HG03064 (cell line): ENCODE measurements at regions not wholly inside any gene's neighbourhood (a gene's known extent, or its start where the extent isn't known, plus 50 kb on each side); places are given as distances from the start of the nearest gene placed in this dataset.
"Not testable (repeated sequence)": the region's sequence is repeated elsewhere in the genome, so short reads cannot be mapped to it uniquely, and the experiment has no call there.

Experiments used
- ATAC-seq: cut with Tn5 transposase; IDR thresholded peaks from one replicate; pipeline ENCODE4 v1.9.1; 2021; ENCODE audit warnings: low read depth; ENCODE audit not compliant: unreplicated experiment

GRCh38 chr22:22371031-22371541 is 126.5 kb downstream of the VPREB1 start:
- ATAC-seq, result no peak

GRCh38 chr22:22372086-22372485 is 127.5 kb downstream of the VPREB1 start:
- no peak for ATAC-seq

- no peak for ATAC-seq
Observed at GRCh38 chr22:22374163-22374562, 129.6 kb downstream of the VPREB1 start.

GRCh38 chr22:22374579-22374978 is 130.0 kb downstream of the VPREB1 start:
- ATAC-seq, result no peak

DNA sequence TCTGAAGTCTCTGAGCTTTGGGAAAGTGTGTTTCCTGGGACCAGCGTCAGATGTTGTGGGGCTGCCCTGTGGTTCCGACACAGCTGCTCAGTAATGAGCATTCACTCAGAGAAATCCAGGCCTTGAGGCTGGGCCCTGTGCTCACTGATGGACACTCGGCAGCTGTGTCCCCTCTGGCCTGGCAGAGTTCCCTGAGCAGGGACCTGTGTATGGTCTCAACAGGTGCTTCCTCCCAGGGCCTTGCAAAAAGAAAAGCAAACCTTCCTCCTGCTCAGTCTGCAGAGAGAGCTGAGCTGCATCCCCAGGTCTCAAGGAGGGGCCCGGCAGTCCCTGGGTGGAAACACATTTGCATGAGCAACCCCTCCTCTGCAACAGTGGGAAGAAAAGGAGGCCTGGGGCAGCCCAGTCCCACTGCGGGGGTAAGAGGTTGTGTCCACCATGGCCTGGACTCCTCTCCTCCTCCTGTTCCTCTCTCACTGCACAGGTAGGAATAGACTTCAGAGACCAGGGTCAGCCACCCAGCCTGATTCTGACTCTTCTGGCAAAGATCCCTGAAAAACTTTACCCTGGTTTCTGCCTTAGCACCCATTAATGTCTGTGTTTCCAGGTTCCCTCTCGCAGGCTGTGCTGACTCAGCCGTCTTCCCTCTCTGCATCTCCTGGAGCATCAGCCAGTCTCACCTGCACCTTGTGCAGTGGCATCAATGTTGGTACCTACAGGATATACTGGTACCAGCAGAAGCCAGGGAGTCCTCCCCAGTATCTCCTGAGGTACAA is 131.2 kb downstream of the VPREB1 start:
- ATAC-seq, result no peak

- ATAC-seq, result no peak
Observed at GRCh38 chr22:22376352-22376706, 131.7 kb downstream of the VPREB1 start.

GRCh38 chr22:22376884-22377283 is 131.7 kb downstream of the ZNF280B start:
- not testable (repeated sequence) for ATAC-seq

DNA sequence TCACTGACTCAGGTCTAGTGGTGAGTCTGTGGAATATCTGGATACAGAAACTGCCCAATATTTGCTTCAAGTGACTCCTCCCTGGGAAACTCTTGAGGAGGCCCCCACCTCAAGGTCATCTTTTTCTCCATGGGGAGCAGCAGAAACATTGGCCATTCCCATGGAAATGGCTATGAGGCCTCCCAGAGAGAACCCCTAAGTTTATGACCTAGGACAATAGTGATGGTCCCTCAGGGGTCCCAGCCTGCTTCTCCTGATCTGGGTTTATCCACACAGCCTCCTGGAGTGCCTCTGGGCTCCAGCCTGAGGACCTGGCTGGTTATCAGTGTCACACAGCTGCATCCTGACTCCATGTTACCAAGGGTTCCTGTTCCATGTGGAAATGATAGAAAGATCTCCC is 131.2 kb downstream of the ZNF280B start:
- no peak for ATAC-seq

DNA sequence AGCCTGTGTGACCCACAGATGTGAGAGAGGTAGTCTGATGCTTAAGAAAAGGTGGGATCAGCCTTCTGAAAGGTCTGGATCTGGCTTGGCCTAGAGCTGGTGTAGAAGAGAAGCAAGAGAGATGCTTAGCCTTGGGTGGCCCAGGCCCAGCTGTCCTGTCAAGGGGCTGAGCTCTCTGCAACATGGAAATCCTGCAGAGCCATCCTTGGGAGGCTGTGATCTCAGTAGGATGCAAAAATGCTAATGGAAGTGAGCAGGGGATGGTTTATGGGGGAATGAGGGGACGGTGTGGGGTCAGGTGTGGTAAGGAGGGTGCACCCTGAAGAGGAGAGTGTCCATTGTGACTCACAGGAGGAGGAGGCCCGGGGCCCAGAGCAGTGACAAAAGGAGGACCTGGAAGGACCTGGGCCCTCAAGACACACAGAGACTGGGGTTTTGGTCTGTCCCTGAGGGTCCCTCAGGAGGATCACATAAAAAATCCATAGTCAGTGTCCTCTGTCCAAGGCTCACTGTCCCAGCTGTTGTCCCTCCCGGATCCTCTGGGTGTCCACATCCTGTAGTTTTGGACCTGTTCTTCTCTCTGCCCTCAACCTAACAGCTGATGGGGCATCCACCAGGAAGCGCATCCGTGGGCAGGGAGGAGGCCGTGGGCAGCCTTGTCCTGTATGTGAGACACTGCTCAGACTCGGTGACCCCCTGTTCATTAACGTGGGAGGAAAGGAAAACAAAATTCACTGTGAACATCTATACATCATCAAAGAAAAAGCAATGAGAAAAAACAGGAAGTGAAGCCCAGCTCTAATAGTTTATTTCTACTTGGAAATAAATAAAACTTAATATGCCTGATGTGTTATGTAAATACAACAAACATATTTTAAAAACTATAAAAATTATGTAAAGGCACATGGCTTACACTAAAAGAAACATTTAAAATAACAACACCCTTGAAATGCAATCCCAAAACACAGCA is 129.8 kb downstream of the ZNF280B start:
- ATAC-seq, result no peak

DNA sequence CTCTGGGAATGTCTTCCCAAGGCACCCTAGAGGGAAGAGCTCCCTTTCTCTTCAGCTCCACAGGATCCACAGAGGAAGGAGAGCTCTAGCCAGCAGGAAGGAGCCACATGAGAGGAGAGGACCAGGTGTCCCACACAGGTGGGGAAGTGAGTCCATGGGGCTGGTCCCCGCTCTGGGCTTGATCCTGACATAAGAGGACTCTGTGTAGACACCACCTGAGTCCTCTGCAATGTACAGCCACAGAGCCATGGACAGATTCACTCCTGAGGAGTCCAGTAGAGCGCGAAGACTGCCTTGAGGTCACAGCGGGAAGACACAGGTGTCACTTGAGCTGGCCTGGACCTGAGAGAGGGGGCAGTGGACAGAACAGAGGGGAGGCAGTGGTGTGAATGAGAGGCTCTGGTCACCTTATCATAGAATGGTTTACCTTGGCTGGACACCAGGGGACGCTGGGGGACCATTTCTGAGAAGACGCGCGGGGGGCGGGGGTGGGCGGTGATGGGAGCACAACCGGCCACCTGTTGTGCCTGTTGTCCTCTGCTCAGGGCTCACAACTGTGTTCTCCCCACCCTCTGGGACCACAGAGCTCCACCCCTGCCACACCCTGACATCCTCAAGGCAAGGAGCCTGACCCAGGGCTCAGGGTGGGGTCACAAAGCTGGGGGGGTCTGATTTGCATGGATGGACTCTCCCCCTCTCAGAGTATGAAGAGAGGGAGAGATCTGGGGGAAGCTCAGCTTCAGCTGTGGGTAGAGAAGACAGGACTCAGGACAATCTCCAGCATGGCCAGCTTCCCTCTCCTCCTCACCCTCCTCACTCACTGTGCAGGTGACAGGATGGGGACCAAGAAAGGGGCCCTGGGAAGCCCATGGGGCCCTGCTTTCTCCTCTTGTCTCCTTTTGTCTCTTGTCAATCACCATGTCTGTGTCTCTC is 128.2 kb downstream of the ZNF280B start:
- ATAC-seq, result no peak

DNA sequence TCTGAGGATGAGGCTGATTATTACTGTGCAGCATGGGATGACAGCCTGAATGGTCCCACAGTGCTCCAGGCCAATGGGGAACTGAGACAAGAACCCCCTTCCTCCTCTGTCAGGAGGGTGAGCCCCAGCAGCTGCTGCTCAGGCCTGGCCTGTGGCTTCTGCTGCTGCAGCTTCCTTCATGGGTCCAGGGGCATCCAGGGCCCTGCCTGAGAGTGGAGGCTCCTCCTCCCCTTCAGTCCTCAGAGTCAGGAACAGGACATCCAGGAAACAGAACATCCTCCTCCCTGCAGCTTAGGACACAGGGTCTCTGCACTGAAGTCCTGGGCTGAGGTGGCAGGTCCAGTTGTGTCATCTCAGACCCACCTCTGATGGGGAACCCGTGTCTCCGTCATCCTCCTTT is 127.2 kb downstream of the ZNF280B start:
- ATAC-seq, result not testable (repeated sequence)

- ATAC-seq, result no peak
Observed at GRCh38 chr22:22384267-22384666, 124.3 kb downstream of the ZNF280B start.

GRCh38 chr22:22384668-22385244 is 123.8 kb downstream of the ZNF280B start:
- no peak for ATAC-seq

DNA sequence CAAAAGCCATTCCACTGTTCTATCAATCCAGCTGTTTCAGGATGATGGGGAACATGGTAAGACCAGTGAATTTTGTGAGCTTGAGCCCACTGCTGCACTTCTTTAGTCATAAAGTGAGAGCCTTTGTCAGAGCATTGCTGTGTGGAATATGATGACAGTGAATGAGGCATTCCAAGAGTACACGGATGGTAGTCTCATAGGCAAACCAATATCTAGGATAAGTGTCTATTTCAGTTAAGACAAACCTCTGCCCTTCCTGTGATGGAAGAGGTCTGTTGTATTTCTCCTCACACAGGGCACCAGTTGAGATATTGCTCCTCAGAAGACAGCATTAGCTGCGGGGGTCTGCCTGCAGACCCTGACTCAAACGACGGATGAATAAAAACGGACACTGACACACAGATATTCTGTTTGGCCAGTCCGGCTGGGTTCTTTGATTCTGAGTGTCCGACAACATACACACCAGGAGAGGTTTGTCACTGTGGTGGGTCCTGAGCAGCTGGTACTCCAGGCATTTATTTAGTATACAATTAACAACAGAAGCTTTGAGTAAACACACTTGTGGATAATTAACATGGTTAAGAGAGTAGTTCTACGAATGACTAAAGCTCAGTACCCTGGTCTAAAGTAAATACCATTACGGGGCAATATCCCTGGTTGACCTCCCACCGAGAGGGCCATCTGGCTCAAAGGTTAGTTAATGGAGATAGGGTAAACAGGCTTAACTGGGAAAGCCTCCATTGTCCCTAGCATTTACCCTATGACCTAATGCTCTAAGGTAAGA is 121.7 kb downstream of the ZNF280B start:
- ATAC-seq, result no peak

DNA sequence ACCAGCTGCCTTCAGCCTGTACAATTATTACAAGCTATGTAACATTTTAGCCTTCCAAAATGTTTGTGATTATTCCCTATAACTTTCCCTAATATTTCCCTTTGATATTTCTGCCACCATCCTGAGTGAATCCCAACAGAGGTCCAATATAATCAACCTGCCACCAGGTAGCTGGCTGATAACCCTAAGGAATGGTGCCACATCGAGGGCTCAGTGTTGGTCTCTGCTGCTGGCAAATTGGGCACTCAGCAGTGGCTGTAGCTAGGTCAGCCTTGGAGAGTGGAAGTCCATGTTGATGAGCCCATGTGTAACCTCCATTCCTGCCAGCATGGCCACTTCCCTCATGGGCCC is 121.2 kb downstream of the ZNF280B start:
- no peak for ATAC-seq

GRCh38 chr22:22388090-22388489 is 120.5 kb downstream of the ZNF280B start:
- ATAC-seq, result no peak

GRCh38 chr22:22388494-22388893 is 120.0 kb downstream of the ZNF280B start:
- no peak for ATAC-seq

- ATAC-seq, result no peak
Observed at GRCh38 chr22:22389467-22389866, 119.1 kb downstream of the ZNF280B start.

DNA sequence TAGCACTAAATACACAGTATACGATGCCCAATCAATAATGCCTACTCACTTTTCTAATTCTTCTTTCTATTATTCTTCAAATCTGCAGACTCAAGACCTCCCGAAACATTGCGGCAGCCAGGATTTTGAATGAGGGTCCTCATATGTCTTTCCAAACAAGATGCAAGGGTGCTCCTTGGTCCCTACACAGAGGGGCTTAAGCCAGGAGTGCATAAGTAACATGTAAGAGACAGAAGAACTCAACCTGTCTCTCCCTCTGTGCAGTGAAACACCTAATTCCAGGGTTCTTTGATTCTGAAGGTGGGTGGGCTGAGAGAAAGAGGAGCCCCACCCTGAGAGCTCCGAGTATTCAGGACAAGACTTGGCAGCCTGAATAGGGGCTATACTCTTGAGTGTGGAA is 117.6 kb downstream of the ZNF280B start:
- no peak for ATAC-seq
